Adrenal gland (tissue), 9 donors: ENCODE measurements at regions not wholly inside any gene's neighbourhood (a gene's known extent, or its start where the extent isn't known, plus 50 kb on each side); places are given as distances from the start of the nearest gene placed in this dataset.

ENCODE experiments used
- DNase-seq, 7 donors: peaks; one replicate each; pipeline ENCODE4 v3.0.0-alpha.2; 2019 to 2020
- H3K27ac ChIP-seq, 5 donors: fragments of 200-600 bp; sonication (generic) in 4 of 5; 1 replicate in 3 of 5; 2 replicates in 2 of 5; pipeline versions ENCODE4 v1.5.1 to v1.8.0; 2016 to 2020; ENCODE audit warnings: mild to moderate bottlenecking in 1 of 5
- H3K27me3 ChIP-seq: fragments of 200-600 bp; 2 replicates; pipeline ENCODE4 v1.8.0; 2021
- H3K36me3 ChIP-seq, 2 donors: fragments of 200-600 bp; replicated peaks in 1 of 2; 1 replicate in 1 of 2; 2 replicates in 1 of 2; pipeline versions ENCODE4 v1.5.1 to v1.8.0; 2018 to 2022
- H3K4me1 ChIP-seq, 2 donors: fragments of 200-600 bp; replicated peaks in 1 of 2; 1 replicate in 1 of 2; 2 replicates in 1 of 2; pipeline versions ENCODE4 v1.5.1 to v1.8.0; 2018 to 2021
- H3K4me3 ChIP-seq, 4 donors: fragments of 200-600 bp; sonication (generic) in 3 of 4; one replicate each; pipeline ENCODE4 v1.5.1; 2016 to 2018
- H3K9me3 ChIP-seq, 3 donors: fragments of 200-600 bp; sonication (generic) in 1 of 3; replicated peaks in 1 of 3; 1 replicate in 2 of 3; 2 replicates in 1 of 3; pipeline versions ENCODE4 v1.5.1 to v1.8.0; 2016 to 2021
- CTCF ChIP-seq, 6 experiments: fragments of 450-650 bp in 4 of 6; fragments of 200-600 bp in 2 of 6; sonication (generic) in 1 of 6; IDR thresholded peaks; 1 replicate in 5 of 6; 2 replicates in 1 of 6; pipeline versions ENCODE4 v1.5.1 to v1.8.0; 2016 to 2021; ENCODE audit warnings: antibody characterized with exemption in 6 of 6, mild to moderate bottlenecking in 2 of 6, moderate library complexity in 1 of 6
- POLR2A ChIP-seq, 2 donors: fragments of 450-650 bp; IDR thresholded peaks; one replicate each; pipeline ENCODE4 v1.6.1; 2017; ENCODE audit warnings: antibody characterized with exemption in 2 of 2, mild to moderate bottlenecking in 2 of 2, moderate library complexity in 1 of 2
- WGBS, 4 donors: extraction: QIAGEN DNeasy Blood & Tissue Kit in 2 of 4; methylation state at CpG; one replicate each; pipeline versions ENCODE4 v1.1.5 to v1.1.7; 2013 to 2017; 5-methylcytosine and 5-hydroxymethylcytosine counted together
- intact Hi-C, 2 donors: fragments of 100-400 bp; cut with DNase I; formaldehyde crosslinking; loops; one replicate each; pipeline versions ENCODE4 v1.14.1 to v1.15.0; 2022 to 2023
- donor health status: healthy with polysubstance abuse.
- donor health status: Bipolar disorder and iron deficiency.
- donor health status: DM: yes; HTN: yes; CAD: no.
- donor health status: DM: no; HTN: no; CAD: no.
- donor health status: DM: no; HTN: no; CAD: no.

GRCh38 chr4:170776983-170777382 lies 687.2 kb upstream of the AADAT start:
- no peaks in the 10 kb centered on the region for H3K9me3 ChIP-seq
- TF ChIP-seq CTCF (IDR thresholded peaks at IDR 0.05) (no peak), POLR2A (IDR thresholded peaks at IDR 0.05) (no peak)
- no peak for DNase-seq
- no peak overlapping the region for H3K4me3 ChIP-seq
- 76 to 87% (median 83%) methylated on average over 2 to 6 of the region's 6 CpGs for WGBS, 4 donors
- H3K36me3 ChIP-seq = no peaks in the 10 kb centered on the region
- no peak overlapping the region for H3K27ac ChIP-seq
- no peaks in the 10 kb centered on the region for H3K27me3 ChIP-seq
- intact Hi-C loops = no loop called here
- no peaks in the 10 kb centered on the region for H3K4me1 ChIP-seq

- H3K4me1 ChIP-seq = no peaks in the 10 kb centered on the region
- no peak for DNase-seq
- TF ChIP-seq CTCF (IDR thresholded peaks at IDR 0.05) (no peak), POLR2A (IDR thresholded peaks at IDR 0.05) (no peak)
- no peak overlapping the region for H3K27ac ChIP-seq
- H3K27me3 ChIP-seq = no peaks in the 10 kb centered on the region
- H3K9me3 ChIP-seq = no peaks in the 10 kb centered on the region
- no peaks in the 10 kb centered on the region for H3K36me3 ChIP-seq
- intact Hi-C loops = no loop called here
- no peak overlapping the region for H3K4me3 ChIP-seq
- WGBS, 4 donors = 77 to 88% (median 82%) methylated on average over 3 to 4 of the region's 4 CpGs; no CpG with 5 or more reads in 1 of the 4 donors
These were observed 686.1 kb upstream of the AADAT start for GRCh38 chr4:170775851-170776250.

- H3K4me3 ChIP-seq = no peak overlapping the region
- intact Hi-C loops = no loop called here
- TF ChIP-seq POLR2A (IDR thresholded peaks at IDR 0.05) = no peak
- no peak for TF ChIP-seq CTCF (IDR thresholded peaks at IDR 0.05)
These were observed 684.0 kb upstream of the AADAT start for GRCh38 chr4:170773709-170774273.

GRCh38 chr4:170772429-170772828 lies 682.7 kb upstream of the AADAT start:
- WGBS, 4 donors = 44 to 67% (median 52%) methylated on average over 1 of the region's 1 CpG
- Histone ChIP-seq H3K4me1 (no peaks in the 10 kb centered on the region), H3K36me3 (no peaks in the 10 kb centered on the region), H3K4me3 (no peak overlapping the region), H3K27me3 (no peaks in the 10 kb centered on the region), H3K9me3 (no peaks in the 10 kb centered on the region), H3K27ac (no peak overlapping the region)
- intact Hi-C loops = no loop called here
- no peak for DNase-seq
- TF ChIP-seq CTCF (IDR thresholded peaks at IDR 0.05) = no peak
- TF ChIP-seq POLR2A (IDR thresholded peaks at IDR 0.05) = no peak

More at GRCh38 chr4:170773709-170774273, 684.0 kb upstream of the AADAT start:
- 60 to 76% (median 68%) methylated on average over 2 of the region's 2 CpGs for WGBS, 4 donors
- no peaks in the 10 kb centered on the region for H3K36me3 ChIP-seq
- no peaks in the 10 kb centered on the region for H3K4me1 ChIP-seq
- DNase-seq = no peak
- H3K27me3 ChIP-seq = no peaks in the 10 kb centered on the region
- no peak overlapping the region for H3K27ac ChIP-seq
- no peaks in the 10 kb centered on the region for H3K9me3 ChIP-seq
